Endothelial cell of umbilical vein (primary cell): ENCODE measurements at regions not wholly inside any gene's neighbourhood (a gene's known extent, or its start where the extent isn't known, plus 50 kb on each side); places are given as distances from the start of the nearest gene placed in this dataset.

Experiments
- BruUV-seq: library from RNA; stranded (reverse); fragments of 400-500 nt; replicated peaks from 2 replicates; lab custom pipeline; 2021; lab: Mats Ljungman, UMichigan
- CTCF ChIA-PET: fragments of 300-600, 350-600 bp; sonication (Branson Sonifier 250); formaldehyde crosslinking; loops from one replicate; lab custom pipeline; 2021; ENCODE audit warnings: antibody characterized with exemption, inconsistent platforms; lab: Charles Lee
- POLR2A ChIA-PET: fragments of 300-600, 350-600 bp; sonication (Branson Sonifier 250); formaldehyde crosslinking; loops from one replicate; lab custom pipeline; 2021; ENCODE audit warnings: antibody characterized with exemption, inconsistent platforms; lab: Charles Lee
- DNase-seq: peaks from one replicate; pipeline ENCODE4 v3.0.0-alpha.2; 2011; ENCODE audit warnings: low read depth, low spot score
- FAIRE-seq: peaks from 2 replicates; lab custom pipeline; 2011; peaks lifted over from hg19 to GRCh38; lab: Jason Lieb, UNC
- H2AFZ ChIP-seq: 2 replicates; pipeline ENCODE4 v1.6.0; 2012; ENCODE audit warnings: low read depth, low read length, control low read depth, inconsistent platforms
- H3K27ac ChIP-seq: 2 replicates; pipeline ENCODE4 v1.5.1; 2011; ENCODE audit warnings: low read depth, mild to moderate bottlenecking, control low read depth, low read length, moderate library complexity; ENCODE audit not compliant: insufficient read depth
- H3K27me3 ChIP-seq, 2 experiments: 2 replicates each; pipeline versions ENCODE4 v1.6.0 to v1.6.1; 2011; ENCODE audit warnings: low read length in 2 of 2, mixed read lengths in 1 of 2; ENCODE audit not compliant: control insufficient read depth in 2 of 2, insufficient read depth in 2 of 2
- H3K36me3 ChIP-seq, 2 experiments: 2 replicates in 1 of 2; 3 replicates in 1 of 2; pipeline ENCODE4 v1.5.1; 2011; ENCODE audit warnings: low read length in 2 of 2, mild to moderate bottlenecking in 1 of 2, moderate library complexity in 1 of 2; ENCODE audit not compliant: control insufficient read depth in 2 of 2, insufficient read depth in 2 of 2; ENCODE audit errors: extremely low read depth in 1 of 2
- H3K4me1 ChIP-seq: 3 replicates; pipeline ENCODE4 v1.5.1; 2011; ENCODE audit warnings: mild to moderate bottlenecking, low read length; ENCODE audit not compliant: control insufficient read depth, insufficient read depth; ENCODE audit errors: extremely low read depth
- H3K4me2 ChIP-seq: 2 replicates; pipeline ENCODE4 v1.6.1; 2011; ENCODE audit warnings: low read length, control low read depth, mixed read lengths; ENCODE audit not compliant: insufficient read depth
- H3K4me3 ChIP-seq, 3 experiments: fragments of 200-600 bp in 1 of 3; sonication (generic), shearing (Covaris generic) in 1 of 3; replicated peaks in 1 of 3; 2 replicates each; pipeline ENCODE4 v1.5.1; 2011 to 2016; ENCODE audit warnings: control low read depth in 3 of 3, low read length in 3 of 3, mild to moderate bottlenecking in 2 of 3, inconsistent platforms in 1 of 3, low read depth in 1 of 3, moderate library complexity in 1 of 3; ENCODE audit not compliant: insufficient read depth in 1 of 3
- H3K79me2 ChIP-seq: 2 replicates; pipeline ENCODE4 v1.6.0; 2012; ENCODE audit warnings: low read length, inconsistent platforms; ENCODE audit not compliant: control insufficient read depth, insufficient read depth
- H3K9ac ChIP-seq: replicated peaks from 2 replicates; pipeline ENCODE3; 2011; ENCODE audit warnings: low read length, control low read depth; ENCODE audit not compliant: insufficient read depth; ENCODE audit errors: extremely low read depth
- H3K9me1 ChIP-seq: replicated peaks from 3 replicates; pipeline ENCODE4 v1.6.0; 2011; ENCODE audit warnings: mild to moderate bottlenecking, low read length; ENCODE audit not compliant: control insufficient read depth, insufficient read depth; ENCODE audit errors: extremely low read depth
- H3K9me3 ChIP-seq: replicated peaks from 2 replicates; pipeline ENCODE4 v1.5.1; 2012; ENCODE audit warnings: low read length, inconsistent platforms; ENCODE audit not compliant: control insufficient read depth, insufficient read depth
- H4K20me1 ChIP-seq: replicated peaks from 2 replicates; pipeline ENCODE3; 2011; ENCODE audit warnings: mild to moderate bottlenecking, low read length; ENCODE audit not compliant: control insufficient read depth, insufficient read depth; ENCODE audit errors: extremely low read depth
- EZH2 ChIP-seq: IDR thresholded peaks from 2 replicates; pipeline ENCODE4 v1.6.1; 2012; ENCODE audit warnings: borderline replicate concordance, low read depth, mild to moderate bottlenecking, moderate library complexity, low read length, inconsistent platforms; ENCODE audit not compliant: severe bottlenecking
- FOS ChIP-seq: IDR thresholded peaks from 2 replicates; pipeline ENCODE4 v1.6.1; 2011; ENCODE audit warnings: mild to moderate bottlenecking, low read length, moderate library complexity, borderline replicate concordance; ENCODE audit not compliant: insufficient read depth
- GATA2 ChIP-seq: IDR thresholded peaks from 2 replicates; pipeline ENCODE4 v1.7.0; 2011; ENCODE audit warnings: low read depth, mild to moderate bottlenecking, moderate library complexity, mixed read lengths, low read length; ENCODE audit not compliant: insufficient read length, insufficient read depth
- JUN ChIP-seq: IDR thresholded peaks from 2 replicates; pipeline ENCODE4 v1.6.1; 2011; ENCODE audit warnings: borderline replicate concordance, low read depth; ENCODE audit not compliant: insufficient read length, insufficient read depth
- MYC ChIP-seq: IDR thresholded peaks from one replicate; pipeline ENCODE4 v1.6.1; 2011; ENCODE audit warnings: mild to moderate bottlenecking, low read depth, low read length
- POLR2A ChIP-seq: IDR thresholded peaks from 2 replicates; pipeline ENCODE4 v1.6.1; 2012; ENCODE audit warnings: low read depth, mild to moderate bottlenecking, control low read depth, low read length
- POLR2AphosphoS5 ChIP-seq: IDR thresholded peaks from 2 replicates; pipeline ENCODE4 v1.6.1; 2012; ENCODE audit warnings: low read depth, mild to moderate bottlenecking, control low read depth, low read length, moderate library complexity; ENCODE audit not compliant: insufficient read depth
- dilution Hi-C: fragments of 300-500 bp; cut with MboI; formaldehyde crosslinking; loops from one replicate; pipeline ENCODE4 v1.15.0; 2019; ENCODE audit warnings: low sequenced_read_pairs; ENCODE audit not compliant: extremely low pct_ligation_motif_present
- intact Hi-C: fragments of 100-400 bp; cut with micrococcal nuclease; formaldehyde crosslinking; loops from one replicate; pipeline ENCODE4 v1.10.0; 2022
- TF ChIP-seq, protein P1 (sequence below), 2 donors: IDR thresholded peaks; 1 replicate in 1 of 2; 2 replicates in 1 of 2; pipeline ENCODE4 v1.5.1; 2011; ENCODE audit warnings: low read length in 2 of 2, mild to moderate bottlenecking in 2 of 2, moderate library complexity in 2 of 2, control low read depth in 1 of 2, inconsistent platforms in 1 of 2, low read depth in 1 of 2; ENCODE audit not compliant: insufficient read depth in 1 of 2; ENCODE audit errors: extremely low read depth in 1 of 2
- TF ChIP-seq, protein P2 (sequence below): IDR thresholded peaks from 2 replicates; pipeline ENCODE4 v1.6.1; 2011; ENCODE audit not compliant: insufficient read depth, insufficient read length

DNA sequence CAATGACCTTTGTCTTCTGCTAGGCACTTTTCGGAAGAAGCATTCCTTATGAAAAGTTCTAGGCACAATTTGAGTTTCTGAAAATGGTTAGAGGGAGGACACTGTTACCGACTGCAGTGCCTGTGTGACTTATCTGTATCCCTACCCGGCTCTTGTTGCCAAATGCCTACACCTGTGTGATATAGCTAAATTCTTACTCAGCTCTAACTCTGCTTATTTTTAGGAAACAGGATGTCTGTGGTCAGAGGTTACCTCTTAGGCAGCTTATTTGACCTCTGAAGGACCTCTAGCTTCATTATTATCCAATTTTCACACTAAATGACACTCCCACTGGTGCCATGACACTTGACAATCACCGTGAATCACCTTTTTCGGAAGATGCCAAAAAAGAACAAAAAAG, 561.1 kb upstream of the SMIM31 start:
- intact Hi-C loops = no loop called here
- TF ChIP-seq POLR2A (no peak), EZH2 (no peak), POLR2AphosphoS5 (no peak), GATA2 (no peak), FOS (no peak), JUN (no peak), MYC (no peak)
- TF ChIP-seq, protein P1, sequence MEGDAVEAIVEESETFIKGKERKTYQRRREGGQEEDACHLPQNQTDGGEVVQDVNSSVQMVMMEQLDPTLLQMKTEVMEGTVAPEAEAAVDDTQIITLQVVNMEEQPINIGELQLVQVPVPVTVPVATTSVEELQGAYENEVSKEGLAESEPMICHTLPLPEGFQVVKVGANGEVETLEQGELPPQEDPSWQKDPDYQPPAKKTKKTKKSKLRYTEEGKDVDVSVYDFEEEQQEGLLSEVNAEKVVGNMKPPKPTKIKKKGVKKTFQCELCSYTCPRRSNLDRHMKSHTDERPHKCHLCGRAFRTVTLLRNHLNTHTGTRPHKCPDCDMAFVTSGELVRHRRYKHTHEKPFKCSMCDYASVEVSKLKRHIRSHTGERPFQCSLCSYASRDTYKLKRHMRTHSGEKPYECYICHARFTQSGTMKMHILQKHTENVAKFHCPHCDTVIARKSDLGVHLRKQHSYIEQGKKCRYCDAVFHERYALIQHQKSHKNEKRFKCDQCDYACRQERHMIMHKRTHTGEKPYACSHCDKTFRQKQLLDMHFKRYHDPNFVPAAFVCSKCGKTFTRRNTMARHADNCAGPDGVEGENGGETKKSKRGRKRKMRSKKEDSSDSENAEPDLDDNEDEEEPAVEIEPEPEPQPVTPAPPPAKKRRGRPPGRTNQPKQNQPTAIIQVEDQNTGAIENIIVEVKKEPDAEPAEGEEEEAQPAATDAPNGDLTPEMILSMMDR (IDR thresholded peaks at IDR 0.05; ENCODE audit: extremely low read depth in 1 of 2, insufficient read depth in 1 of 2, low read depth in 1 of 2, low read length in 2 of 2) = no peak
- TF ChIP-seq, protein P2, sequence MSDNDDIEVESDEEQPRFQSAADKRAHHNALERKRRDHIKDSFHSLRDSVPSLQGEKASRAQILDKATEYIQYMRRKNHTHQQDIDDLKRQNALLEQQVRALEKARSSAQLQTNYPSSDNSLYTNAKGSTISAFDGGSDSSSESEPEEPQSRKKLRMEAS = no peak
- no peak for DNase-seq
- Histone ChIP-seq H3K27ac (no peak overlapping the region), H3K4me3 (no peak overlapping the region), H2AFZ (no peak overlapping the region), H3K9me3 (peaks cover 3% of the 10 kb centered on the region), H3K9ac (no peak overlapping the region), H3K9me1 (no peaks in the 10 kb centered on the region), H3K27me3 (no peaks in the 10 kb centered on the region), H3K79me2 (no peaks in the 10 kb centered on the region), H4K20me1 (no peaks in the 10 kb centered on the region), H3K4me1 (no peaks in the 10 kb centered on the region), H3K4me2 (no peak overlapping the region), H3K36me3 (no peaks in the 10 kb centered on the region)
- dilution Hi-C loops = no loop called here
- CTCF ChIA-PET = no interaction called here
- BruUV-seq = no TSS peak
- POLR2A ChIA-PET = no interaction called here
- FAIRE-seq = no peak
